NCI-H2171 (cell line): ENCODE measurements at regions not wholly inside any gene's neighbourhood (a gene's known extent, or its start where the extent isn't known, plus 50 kb on each side); places are given as distances from the start of the nearest gene placed in this dataset.

Source experiments
- DNase-seq: peaks from one replicate; lab custom pipeline; 2025; lab: John Stamatoyannopoulos, UW

GRCh38 chr5:6869677-6870076 is 156.4 kb downstream of the TENT4A start:
- no peak for DNase-seq

GRCh38 chr5:6872441-6873160 is 159.4 kb downstream of the TENT4A start:
- no peak for DNase-seq

- DNase-seq = no peak
These were observed 160.1 kb downstream of the TENT4A start for GRCh38 chr5:6873359-6873758.

- DNase-seq = no peak
These were observed 162.1 kb downstream of the TENT4A start for GRCh38 chr5:6875376-6875775.

GRCh38 chr5:6877986-6878828 is 165.0 kb downstream of the TENT4A start:
- DNase-seq = no peak

- DNase-seq = no peak
These were observed 172.3 kb downstream of the TENT4A start for GRCh38 chr5:6885581-6885980.

GRCh38 chr5:6886866-6887265 is 173.6 kb downstream of the TENT4A start:
- DNase-seq = no peak

- DNase-seq = no peak
These were observed 175.8 kb downstream of the TENT4A start for GRCh38 chr5:6889030-6889429.

- no peak for DNase-seq
These were observed 186.0 kb downstream of the TENT4A start for GRCh38 chr5:6899221-6899620.

- DNase-seq = no peak
These were observed 187.3 kb downstream of the TENT4A start for GRCh38 chr5:6900247-6901227.

- no peak for DNase-seq
These were observed 188.9 kb downstream of the TENT4A start for GRCh38 chr5:6902094-6902493.

- DNase-seq = no peak
These were observed 189.4 kb downstream of the TENT4A start for GRCh38 chr5:6902597-6902996.

- DNase-seq = no peak
These were observed 190.7 kb downstream of the TENT4A start for GRCh38 chr5:6903934-6904333.

- DNase-seq = no peak
These were observed 191.6 kb downstream of the TENT4A start for GRCh38 chr5:6904860-6905259.

GRCh38 chr5:6905423-6905822 is 192.2 kb downstream of the TENT4A start:
- DNase-seq = no peak

GRCh38 chr5:6905883-6906282 is 192.7 kb downstream of the TENT4A start:
- DNase-seq = no peak

- DNase-seq = no peak
These were observed 194.2 kb downstream of the TENT4A start for GRCh38 chr5:6907320-6907918.

GRCh38 chr5:6909901-6910300 is 196.7 kb downstream of the TENT4A start:
- DNase-seq = no peak

GRCh38 chr5:6910950-6911349 is 197.7 kb downstream of the TENT4A start:
- no peak for DNase-seq

- DNase-seq = no peak
These were observed 201.1 kb downstream of the TENT4A start for GRCh38 chr5:6914347-6914746.

- DNase-seq = no peak
These were observed 202.3 kb downstream of the TENT4A start for GRCh38 chr5:6915574-6915973.

GRCh38 chr5:6918255-6918654 is 205.0 kb downstream of the TENT4A start:
- no peak for DNase-seq
